ENCODE measurements at regions not wholly inside any gene's neighbourhood (a gene's known extent, or its start where the extent isn't known, plus 50 kb on each side); places are given as distances from the start of the nearest gene placed in this dataset.

DNA sequence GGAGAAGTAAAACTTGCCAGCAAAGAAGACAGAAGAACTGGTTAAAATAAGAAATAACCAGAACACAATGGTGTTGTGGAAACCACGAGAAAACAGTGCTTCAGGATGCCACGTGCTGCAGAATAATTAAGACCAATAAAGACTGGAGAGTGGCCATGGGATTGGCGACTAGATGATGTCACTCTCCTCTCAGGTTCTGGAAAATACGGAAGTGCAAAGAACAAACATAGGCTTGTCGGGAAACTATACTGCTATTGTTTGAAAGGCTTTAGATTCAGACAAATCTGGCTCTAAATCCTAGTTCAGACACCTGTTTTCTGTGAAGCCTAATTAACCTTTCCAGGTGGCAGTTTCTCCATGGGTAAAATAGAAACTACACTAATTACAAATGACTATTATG lies 138.4 kb upstream of the STXBP5 start:
- Histone ChIP-seq H4K20me1 (ENCODE audit: insufficient read depth, low read length) (no peaks in the 10 kb centered on the region), H3K36me3 (ENCODE audit: insufficient read depth, low read length) (no peaks in the 10 kb centered on the region), H3K9ac (ENCODE audit: low read depth, low read length) (no peak overlapping the region), H3K27ac (ENCODE audit: low read length) (no peak overlapping the region), H3K4me2 (ENCODE audit: insufficient read depth, low read length) (no peak overlapping the region), H3K9me3 (ENCODE audit: insufficient read depth, low read length, severe bottlenecking) (peaks cover 2% of the 10 kb centered on the region), H2AFZ (ENCODE audit: low read depth, low read length) (no peak overlapping the region), H3K4me1 (ENCODE audit: insufficient read depth, low read length) (no peaks in the 10 kb centered on the region), H3K27me3 (ENCODE audit: insufficient read depth, low read length, poor library complexity) (no peaks in the 10 kb centered on the region), H3K4me3 (ENCODE audit: low read depth in 1 of 2, low read length in 2 of 2) (no peak overlapping the region), H3K79me2 (ENCODE audit: insufficient read depth, low read length) (no peaks in the 10 kb centered on the region)
- no peak for DNase-seq
- no peak for ATAC-seq (ENCODE audit: insufficient read depth, low read depth)
- TF ChIP-seq, protein P1, sequence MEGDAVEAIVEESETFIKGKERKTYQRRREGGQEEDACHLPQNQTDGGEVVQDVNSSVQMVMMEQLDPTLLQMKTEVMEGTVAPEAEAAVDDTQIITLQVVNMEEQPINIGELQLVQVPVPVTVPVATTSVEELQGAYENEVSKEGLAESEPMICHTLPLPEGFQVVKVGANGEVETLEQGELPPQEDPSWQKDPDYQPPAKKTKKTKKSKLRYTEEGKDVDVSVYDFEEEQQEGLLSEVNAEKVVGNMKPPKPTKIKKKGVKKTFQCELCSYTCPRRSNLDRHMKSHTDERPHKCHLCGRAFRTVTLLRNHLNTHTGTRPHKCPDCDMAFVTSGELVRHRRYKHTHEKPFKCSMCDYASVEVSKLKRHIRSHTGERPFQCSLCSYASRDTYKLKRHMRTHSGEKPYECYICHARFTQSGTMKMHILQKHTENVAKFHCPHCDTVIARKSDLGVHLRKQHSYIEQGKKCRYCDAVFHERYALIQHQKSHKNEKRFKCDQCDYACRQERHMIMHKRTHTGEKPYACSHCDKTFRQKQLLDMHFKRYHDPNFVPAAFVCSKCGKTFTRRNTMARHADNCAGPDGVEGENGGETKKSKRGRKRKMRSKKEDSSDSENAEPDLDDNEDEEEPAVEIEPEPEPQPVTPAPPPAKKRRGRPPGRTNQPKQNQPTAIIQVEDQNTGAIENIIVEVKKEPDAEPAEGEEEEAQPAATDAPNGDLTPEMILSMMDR (IDR thresholded peaks at IDR 0.05; ENCODE audit: borderline replicate concordance, extremely low read depth, low read length, poor library complexity, severe bottlenecking): no peak
- TF ChIP-seq EZH2 (IDR thresholded peaks at IDR 0.05; ENCODE audit: borderline replicate concordance, low read depth, low read length, severe bottlenecking): no peak

DNA sequence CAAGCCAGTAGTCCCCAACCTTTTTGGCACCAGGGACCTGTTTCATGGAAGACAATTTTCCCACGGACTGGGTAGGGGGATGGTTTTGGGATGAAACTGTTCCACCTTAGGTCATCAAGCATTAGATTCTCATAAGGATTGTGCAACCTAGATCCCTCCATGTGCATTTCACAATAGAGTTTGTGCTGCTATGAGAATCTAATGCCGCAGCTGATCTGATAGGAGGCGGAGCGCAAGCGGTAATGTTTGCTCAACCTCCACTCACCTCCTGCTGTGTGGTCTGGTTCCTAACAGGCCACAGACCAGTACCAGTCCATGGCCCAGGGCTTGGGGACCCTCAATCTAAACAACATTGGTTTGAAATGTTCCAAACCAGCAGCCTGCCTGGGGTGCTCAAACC lies 137.0 kb upstream of the STXBP5 start:
- H3K27ac ChIP-seq (ENCODE audit: low read length): no peak overlapping the region
- H3K9ac ChIP-seq (ENCODE audit: low read depth, low read length): no peak overlapping the region
- DNase-seq (no peak), ATAC-seq (ENCODE audit: insufficient read depth, low read depth) (no peak)
- TF ChIP-seq, protein P1 (IDR thresholded peaks at IDR 0.05; ENCODE audit: borderline replicate concordance, extremely low read depth, low read length, poor library complexity, severe bottlenecking): no peak
- TF ChIP-seq EZH2 (IDR thresholded peaks at IDR 0.05; ENCODE audit: borderline replicate concordance, low read depth, low read length, severe bottlenecking): no peak
- H3K9me3 ChIP-seq (ENCODE audit: insufficient read depth, low read length, severe bottlenecking): peaks cover 2% of the 10 kb centered on the region
- H3K27me3 ChIP-seq (ENCODE audit: insufficient read depth, low read length, poor library complexity): no peaks in the 10 kb centered on the region
- H3K4me1 ChIP-seq (ENCODE audit: insufficient read depth, low read length): no peaks in the 10 kb centered on the region
- no peaks in the 10 kb centered on the region for H3K36me3 ChIP-seq (ENCODE audit: insufficient read depth, low read length)
- no peak overlapping the region for H3K4me3 ChIP-seq (ENCODE audit: low read depth in 1 of 2, low read length in 2 of 2)
- H3K4me2 ChIP-seq (ENCODE audit: insufficient read depth, low read length): no peak overlapping the region
- H4K20me1 ChIP-seq (ENCODE audit: insufficient read depth, low read length): no peaks in the 10 kb centered on the region
- no peaks in the 10 kb centered on the region for H3K79me2 ChIP-seq (ENCODE audit: insufficient read depth, low read length)
- no peak overlapping the region for H2AFZ ChIP-seq (ENCODE audit: low read depth, low read length)

- Histone ChIP-seq H3K79me2 (ENCODE audit: insufficient read depth, low read length) (no peaks in the 10 kb centered on the region), H3K27me3 (ENCODE audit: insufficient read depth, low read length, poor library complexity) (no peaks in the 10 kb centered on the region), H3K4me2 (ENCODE audit: insufficient read depth, low read length) (no peak overlapping the region), H3K4me3 (ENCODE audit: low read depth in 1 of 2, low read length in 2 of 2) (no peak overlapping the region), H3K4me1 (ENCODE audit: insufficient read depth, low read length) (no peaks in the 10 kb centered on the region), H3K9me3 (ENCODE audit: insufficient read depth, low read length, severe bottlenecking) (peaks cover 2% of the 10 kb centered on the region), H4K20me1 (ENCODE audit: insufficient read depth, low read length) (no peaks in the 10 kb centered on the region), H2AFZ (ENCODE audit: low read depth, low read length) (no peak overlapping the region), H3K36me3 (ENCODE audit: insufficient read depth, low read length) (no peaks in the 10 kb centered on the region), H3K9ac (ENCODE audit: low read depth, low read length) (no peak overlapping the region), H3K27ac (ENCODE audit: low read length) (no peak overlapping the region)
- DNase-seq: no peak
- no peak for ATAC-seq (ENCODE audit: insufficient read depth, low read depth)
- TF ChIP-seq, protein P1 (IDR thresholded peaks at IDR 0.05; ENCODE audit: borderline replicate concordance, extremely low read depth, low read length, poor library complexity, severe bottlenecking): no peak
- TF ChIP-seq EZH2 (IDR thresholded peaks at IDR 0.05; ENCODE audit: borderline replicate concordance, low read depth, low read length, severe bottlenecking): no peak
These were observed 132.4 kb upstream of the STXBP5 start for GRCh38 chr6:147071776-147072175.

DNA sequence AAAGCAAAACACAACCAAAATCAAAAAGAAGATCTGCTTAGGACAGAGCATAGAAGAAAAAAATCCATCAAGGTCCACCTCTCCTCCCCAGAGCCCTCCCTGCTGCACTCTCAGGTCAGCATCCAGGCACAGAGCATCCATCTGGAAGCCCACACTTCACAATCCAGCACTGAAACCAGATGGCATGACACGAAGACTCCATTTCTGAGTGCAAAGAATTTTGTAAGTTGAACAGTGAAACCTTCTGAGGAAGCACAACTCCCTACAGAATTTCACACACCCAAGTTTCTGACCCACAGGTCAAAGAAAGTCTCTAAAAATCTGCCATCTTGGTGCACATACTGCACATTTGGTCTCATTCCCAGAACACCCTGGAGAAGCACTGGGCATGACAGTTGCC lies 128.8 kb upstream of the STXBP5 start:
- H2AFZ ChIP-seq (ENCODE audit: low read depth, low read length): no peak overlapping the region
- no peaks in the 10 kb centered on the region for H3K27me3 ChIP-seq (ENCODE audit: insufficient read depth, low read length, poor library complexity)
- no peaks in the 10 kb centered on the region for H3K4me1 ChIP-seq (ENCODE audit: insufficient read depth, low read length)
- no peaks in the 10 kb centered on the region for H3K36me3 ChIP-seq (ENCODE audit: insufficient read depth, low read length)
- ATAC-seq (ENCODE audit: insufficient read depth, low read depth): no peak
- H3K4me2 ChIP-seq (ENCODE audit: insufficient read depth, low read length): no peak overlapping the region
- H3K4me3 ChIP-seq (ENCODE audit: low read depth in 1 of 2, low read length in 2 of 2): no peak overlapping the region
- TF ChIP-seq, protein P1 (IDR thresholded peaks at IDR 0.05; ENCODE audit: borderline replicate concordance, extremely low read depth, low read length, poor library complexity, severe bottlenecking): no peak
- no peak for TF ChIP-seq EZH2 (IDR thresholded peaks at IDR 0.05; ENCODE audit: borderline replicate concordance, low read depth, low read length, severe bottlenecking)
- no peak overlapping the region for H3K27ac ChIP-seq (ENCODE audit: low read length)
- H3K79me2 ChIP-seq (ENCODE audit: insufficient read depth, low read length): no peaks in the 10 kb centered on the region
- DNase-seq: no peak
- H3K9ac ChIP-seq (ENCODE audit: low read depth, low read length): no peak overlapping the region
- H3K9me3 ChIP-seq (ENCODE audit: insufficient read depth, low read length, severe bottlenecking): no peaks in the 10 kb centered on the region
- no peaks in the 10 kb centered on the region for H4K20me1 ChIP-seq (ENCODE audit: insufficient read depth, low read length)
